ENCODE measurements at regions not wholly inside any gene's neighbourhood (a gene's known extent, or its start where the extent isn't known, plus 50 kb on each side); places are given as distances from the start of the nearest gene placed in this dataset.
"Not testable (repeated sequence)": the region's sequence is repeated elsewhere in the genome, so short reads cannot be mapped to it uniquely, and the experiment has no call there.

- intact Hi-C loops (cut with DNase I; ENCODE audit: low total_unique reads); H3K27me3 ChIP-seq: not testable (repeated sequence)
Observed at GRCh38 chr22:12541412-12542170, 2986.4 kb upstream of the OR11H1 start.

DNA sequence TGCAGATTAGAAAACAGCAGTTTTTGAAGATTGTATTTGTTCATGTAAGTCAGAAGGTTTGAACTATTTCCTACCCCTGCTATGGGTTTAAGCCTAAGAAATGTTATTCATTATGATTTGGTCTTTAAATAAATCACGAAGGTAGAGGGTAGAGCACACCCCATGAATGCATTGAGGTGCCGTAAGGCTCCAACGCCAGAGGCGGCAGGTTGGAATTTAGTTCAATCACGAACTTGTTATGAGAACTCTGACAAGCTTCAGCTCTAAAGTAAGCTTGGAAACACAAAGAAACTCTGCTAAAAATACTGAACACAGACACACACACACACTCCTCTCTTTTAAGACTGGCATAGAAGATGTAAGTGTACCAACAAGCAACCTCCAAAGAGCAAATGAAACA, 2974.6 kb upstream of the OR11H1 start:
- H3K27me3 ChIP-seq; H3K27ac ChIP-seq; H3K4me3 ChIP-seq; H3K9me3 ChIP-seq; H3K4me1 ChIP-seq; H3K36me3 ChIP-seq; intact Hi-C loops (cut with DNase I; ENCODE audit: low total_unique reads); DNase-seq: not testable (repeated sequence)

More at GRCh38 chr22:12541412-12542170, 2986.4 kb upstream of the OR11H1 start:
- H3K27ac ChIP-seq, H3K36me3 ChIP-seq, H3K4me3 ChIP-seq, H3K9me3 ChIP-seq, H3K4me1 ChIP-seq: not testable (repeated sequence)
- DNase-seq, result peak in 1 of 2 donors; percentile 10

GRCh38 chr22:12554648-12555192, 2973.3 kb upstream of the OR11H1 start:
- H3K36me3 ChIP-seq; H3K27me3 ChIP-seq; H3K4me3 ChIP-seq; DNase-seq; H3K4me1 ChIP-seq; intact Hi-C loops (cut with DNase I; ENCODE audit: low total_unique reads); H3K27ac ChIP-seq; H3K9me3 ChIP-seq: not testable (repeated sequence)

- H3K4me1 ChIP-seq; intact Hi-C loops (cut with DNase I; ENCODE audit: low total_unique reads); H3K9me3 ChIP-seq; H3K27ac ChIP-seq; H3K36me3 ChIP-seq; H3K4me3 ChIP-seq; DNase-seq; H3K27me3 ChIP-seq: not testable (repeated sequence)
Observed at GRCh38 chr22:12571500-12571899, 2956.5 kb upstream of the OR11H1 start.

DNA sequence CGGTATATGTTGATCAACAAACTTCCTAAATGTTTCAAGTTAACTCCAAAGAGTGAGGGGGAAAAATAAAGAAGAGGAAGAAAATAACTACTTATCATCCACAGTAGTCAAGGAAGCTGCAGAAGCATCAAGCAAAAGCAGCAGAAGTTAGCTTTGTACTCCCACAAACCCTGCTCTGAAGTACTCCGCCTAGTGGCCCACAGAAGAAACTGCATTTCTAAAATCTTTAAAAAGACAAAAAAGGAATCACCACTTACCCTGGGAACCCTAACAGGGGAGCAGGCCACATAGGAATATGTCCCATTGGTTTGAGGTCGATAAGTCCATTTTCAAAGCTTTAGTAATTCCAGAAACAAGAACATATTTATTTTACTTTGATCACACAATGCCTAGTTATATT, 2948.3 kb upstream of the OR11H1 start:
- H3K36me3 ChIP-seq; DNase-seq; H3K27ac ChIP-seq; H3K4me3 ChIP-seq; intact Hi-C loops (cut with DNase I; ENCODE audit: low total_unique reads); H3K9me3 ChIP-seq; H3K4me1 ChIP-seq; H3K27me3 ChIP-seq: not testable (repeated sequence)

GRCh38 chr22:12584457-12584856, 2943.5 kb upstream of the OR11H1 start:
- DNase-seq; H3K27me3 ChIP-seq; H3K4me3 ChIP-seq; H3K4me1 ChIP-seq; intact Hi-C loops (cut with DNase I; ENCODE audit: low total_unique reads); H3K9me3 ChIP-seq; H3K36me3 ChIP-seq; H3K27ac ChIP-seq: not testable (repeated sequence)

- intact Hi-C loops (cut with DNase I; ENCODE audit: low total_unique reads); H3K9me3 ChIP-seq; H3K4me1 ChIP-seq; H3K27ac ChIP-seq; DNase-seq; H3K4me3 ChIP-seq; H3K36me3 ChIP-seq; H3K27me3 ChIP-seq: not testable (repeated sequence)
Observed at GRCh38 chr22:12584874-12585273, 2943.1 kb upstream of the OR11H1 start.

DNA sequence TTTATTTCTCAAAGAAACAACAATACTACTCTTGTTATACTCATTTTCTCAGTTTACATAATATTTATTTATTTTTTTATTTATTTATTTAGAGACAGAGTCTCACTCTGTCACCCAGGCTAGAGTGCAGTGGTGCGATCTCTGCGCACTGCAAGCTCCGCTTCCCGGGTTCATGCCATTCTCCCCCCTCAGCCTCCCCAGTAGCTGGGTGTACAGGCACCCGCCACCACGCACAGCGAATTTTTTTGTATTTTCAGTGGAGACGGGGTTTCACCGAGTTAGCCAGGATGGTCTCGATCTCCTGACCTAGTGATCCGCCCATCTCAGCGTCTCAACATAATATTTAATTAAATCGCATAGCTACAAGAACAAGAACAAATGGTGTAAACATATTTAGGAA, 2932.3 kb upstream of the OR11H1 start:
- H3K27me3 ChIP-seq; H3K4me1 ChIP-seq; H3K36me3 ChIP-seq; intact Hi-C loops (cut with DNase I; ENCODE audit: low total_unique reads); H3K4me3 ChIP-seq; DNase-seq; H3K9me3 ChIP-seq; H3K27ac ChIP-seq: not testable (repeated sequence)

DNA sequence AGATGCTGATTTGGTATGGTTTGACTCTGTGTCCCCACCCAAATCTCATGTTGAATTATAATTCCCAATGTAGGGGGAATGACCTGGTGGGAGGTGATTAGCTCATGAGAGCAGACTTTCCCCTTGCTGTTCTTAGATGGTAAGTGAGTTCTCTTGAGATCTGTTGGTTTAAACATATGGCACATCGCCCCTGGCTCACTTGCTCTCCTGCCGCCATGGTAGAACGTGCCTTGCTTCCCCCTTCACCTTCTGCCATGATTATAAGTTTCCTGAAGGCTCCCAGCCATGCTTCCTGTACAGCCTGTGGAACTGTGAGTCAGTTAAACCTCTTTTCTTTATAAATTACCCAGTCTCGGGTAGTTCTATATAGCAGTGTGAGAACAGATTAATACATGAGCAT, 2930.2 kb upstream of the OR11H1 start:
- intact Hi-C loops (cut with DNase I; ENCODE audit: low total_unique reads); H3K27ac ChIP-seq; H3K9me3 ChIP-seq; H3K27me3 ChIP-seq; DNase-seq; H3K36me3 ChIP-seq; H3K4me1 ChIP-seq; H3K4me3 ChIP-seq: not testable (repeated sequence)

DNA sequence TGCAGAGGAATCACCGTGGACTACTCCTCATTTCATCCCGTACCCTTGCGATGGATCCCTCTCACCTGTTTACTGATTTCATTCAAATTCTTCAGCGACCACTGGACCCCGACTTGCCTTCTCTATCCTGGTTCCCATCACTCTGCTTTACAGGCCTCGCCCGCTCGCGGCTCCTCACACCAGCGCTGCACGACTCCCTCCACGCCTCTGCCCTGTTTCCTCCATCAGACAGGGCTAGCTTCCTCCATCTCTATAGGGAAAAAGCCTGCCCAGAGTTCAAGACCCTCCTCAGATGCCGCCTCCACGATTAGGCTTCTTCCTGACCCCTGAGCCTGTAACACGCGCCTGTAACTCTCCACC, 2926.5 kb upstream of the OR11H1 start:
- DNase-seq; H3K4me3 ChIP-seq; H3K27me3 ChIP-seq; H3K4me1 ChIP-seq; H3K27ac ChIP-seq; H3K9me3 ChIP-seq; H3K36me3 ChIP-seq; intact Hi-C loops (cut with DNase I; ENCODE audit: low total_unique reads): not testable (repeated sequence)

Data from uterus (tissue), 3 donors.